ENCODE measurements at regions not wholly inside any gene's neighbourhood (a gene's known extent, or its start where the extent isn't known, plus 50 kb on each side); places are given as distances from the start of the nearest gene placed in this dataset.

DNA sequence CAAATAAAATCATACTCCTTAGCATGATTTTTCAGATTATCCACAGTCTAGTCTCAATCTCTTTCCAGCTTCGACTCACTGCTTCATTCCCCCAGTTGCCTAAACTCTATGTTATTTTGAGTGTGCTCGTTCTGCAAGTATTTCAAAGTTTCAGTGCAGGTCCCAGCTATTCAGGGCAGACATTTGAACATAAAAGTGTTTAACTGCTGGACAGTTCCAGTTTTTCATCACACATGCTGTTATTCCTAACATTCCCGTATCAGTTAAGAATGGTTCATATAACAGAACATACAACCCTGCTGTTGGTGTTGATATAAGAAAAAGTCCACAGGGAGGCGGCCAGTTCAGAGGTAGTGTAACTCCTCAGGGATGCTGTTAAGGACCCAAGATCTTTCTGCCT, 113.3 kb downstream of the SLIT2 start:
- H3K9me3 Mint-ChIP-seq, result peaks cover 0 to 2% of the 10 kb centered on the region in 2 donors
- no peaks in the 10 kb centered on the region for H3K27me3 Mint-ChIP-seq (ENCODE audit: low read depth)
- no peaks in the 10 kb centered on the region for H3K36me3 Mint-ChIP-seq (ENCODE audit: insufficient read depth in 2 of 2)
- DNase-seq (no peak), ATAC-seq (replicated peaks in 1 of 2) (no peak)
- no peaks in the 10 kb centered on the region for H3K4me1 Mint-ChIP-seq (ENCODE audit: low read depth)
- no peak overlapping the region for H3K27ac Mint-ChIP-seq
- H3K4me3 Mint-ChIP-seq, result no peak overlapping the region

DNA sequence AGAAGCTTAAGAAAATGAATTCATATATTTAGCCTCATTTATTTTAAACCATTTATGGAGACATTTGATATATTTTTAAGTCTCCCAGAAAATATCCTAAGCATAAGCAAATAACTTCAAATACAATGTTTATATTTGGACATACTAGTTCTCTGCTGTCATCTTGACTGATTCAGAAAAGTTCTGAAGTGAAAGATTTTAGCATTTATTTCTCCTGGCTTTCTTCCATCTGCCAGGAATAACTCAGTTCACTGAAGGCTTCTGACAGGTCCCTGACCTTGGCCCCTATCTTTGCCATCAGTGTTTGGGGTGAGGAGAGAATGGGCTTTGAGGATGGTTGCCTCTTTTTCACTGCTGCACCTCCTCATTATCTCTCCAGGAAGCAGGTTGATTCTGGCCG, 115.7 kb downstream of the SLIT2 start:
- Mint-ChIP-seq H3K4me1 (ENCODE audit: low read depth) (no peaks in the 10 kb centered on the region), H3K4me3 (no peak overlapping the region), H3K27ac (no peak overlapping the region), H3K9me3 (peaks cover 0 to 4% of the 10 kb centered on the region in 2 donors), H3K27me3 (ENCODE audit: low read depth) (no peaks in the 10 kb centered on the region), H3K36me3 (ENCODE audit: insufficient read depth in 2 of 2) (no peaks in the 10 kb centered on the region)
- no peak for DNase-seq
- ATAC-seq (replicated peaks in 1 of 2), result no peak

- no peak for ATAC-seq (replicated peaks in 1 of 2)
These were observed 117.2 kb downstream of the SLIT2 start for GRCh38 chr4:20368926-20369325.

DNA sequence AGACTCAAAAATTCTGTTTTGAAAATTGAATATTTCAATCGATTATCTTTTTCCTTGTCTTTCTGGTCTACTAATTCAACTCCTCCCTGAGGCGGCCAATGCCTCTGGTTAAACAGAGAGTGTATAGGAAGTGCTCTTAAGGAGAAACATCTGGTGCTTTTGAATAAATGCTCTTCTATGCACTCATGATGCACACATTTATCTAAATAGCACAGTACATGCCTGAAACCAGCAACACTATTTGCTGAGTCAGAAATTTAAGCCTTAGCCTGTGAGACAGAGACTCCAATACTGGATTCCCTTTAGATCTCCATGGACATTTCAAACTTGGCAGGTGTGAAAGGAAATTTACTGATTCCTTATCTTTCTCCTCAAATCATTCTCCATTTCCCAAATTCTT, 118.6 kb downstream of the SLIT2 start:
- no peaks in the 10 kb centered on the region for H3K4me1 Mint-ChIP-seq (ENCODE audit: low read depth)
- no peak overlapping the region for H3K4me3 Mint-ChIP-seq
- H3K27ac Mint-ChIP-seq, result no peak overlapping the region
- H3K36me3 Mint-ChIP-seq (ENCODE audit: insufficient read depth in 2 of 2), result no peaks in the 10 kb centered on the region
- no peaks in the 10 kb centered on the region for H3K27me3 Mint-ChIP-seq (ENCODE audit: low read depth)
- no peak for ATAC-seq (replicated peaks in 1 of 2)
- DNase-seq, result no peak
- H3K9me3 Mint-ChIP-seq, result peaks cover 0 to 4% of the 10 kb centered on the region in 2 donors

More at GRCh38 chr4:20368926-20369325, 117.2 kb downstream of the SLIT2 start:
- H3K4me1 Mint-ChIP-seq (ENCODE audit: low read depth), result no peaks in the 10 kb centered on the region
- H3K27me3 Mint-ChIP-seq (ENCODE audit: low read depth), result no peaks in the 10 kb centered on the region
- H3K27ac Mint-ChIP-seq, result no peak overlapping the region
- H3K4me3 Mint-ChIP-seq, result no peak overlapping the region
- H3K9me3 Mint-ChIP-seq, result peaks cover 0 to 4% of the 10 kb centered on the region in 2 donors
- H3K36me3 Mint-ChIP-seq (ENCODE audit: insufficient read depth in 2 of 2), result no peaks in the 10 kb centered on the region
- DNase-seq, result no peak

DNA sequence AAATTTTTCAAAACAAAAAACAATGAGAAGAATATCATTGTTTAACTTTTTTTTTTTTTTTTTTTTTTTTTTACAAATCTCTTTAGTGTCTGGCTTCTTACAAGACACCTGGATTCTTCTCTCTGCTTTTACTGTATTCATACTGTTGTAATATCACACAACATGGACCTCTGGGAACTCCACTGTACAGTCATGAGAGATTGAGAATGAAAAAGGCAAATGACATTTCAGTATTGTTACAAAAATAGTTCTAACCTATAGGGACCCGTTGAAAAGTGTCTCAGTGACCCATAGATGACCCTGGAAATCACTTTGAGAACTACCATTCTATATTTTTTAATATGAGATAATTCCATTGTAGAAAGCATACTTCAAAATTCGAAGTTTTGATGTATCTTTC, 124.4 kb downstream of the SLIT2 start:
- no peak overlapping the region for H3K27ac Mint-ChIP-seq
- peaks cover 0 to 1% of the 10 kb centered on the region in 2 donors for H3K9me3 Mint-ChIP-seq
- no peak for ATAC-seq (replicated peaks in 1 of 2)
- no peak overlapping the region for H3K4me3 Mint-ChIP-seq
- DNase-seq, result no peak
- no peaks in the 10 kb centered on the region for H3K27me3 Mint-ChIP-seq (ENCODE audit: low read depth)
- H3K36me3 Mint-ChIP-seq (ENCODE audit: insufficient read depth in 2 of 2), result no peaks in the 10 kb centered on the region
- no peaks in the 10 kb centered on the region for H3K4me1 Mint-ChIP-seq (ENCODE audit: low read depth)

DNA sequence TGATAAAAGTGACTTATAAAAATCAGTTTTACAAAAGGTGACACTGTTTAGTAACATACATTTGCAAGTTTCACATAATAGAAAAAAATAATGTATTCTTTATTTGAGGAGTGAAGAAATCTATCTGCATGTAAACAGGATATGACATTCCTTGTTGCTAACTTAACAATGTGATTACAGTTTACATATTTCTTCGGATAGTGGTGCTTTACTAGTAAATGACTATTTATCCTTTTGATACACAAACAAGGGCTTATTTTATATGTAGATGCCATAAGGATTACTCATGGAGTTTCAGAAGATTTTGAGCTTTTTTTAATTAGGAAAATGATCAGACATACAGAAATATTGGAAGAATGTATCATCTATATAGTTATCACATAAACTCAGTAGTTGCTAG, 126.5 kb downstream of the SLIT2 start:
- H3K4me3 Mint-ChIP-seq, result no peak overlapping the region
- no peaks in the 10 kb centered on the region for H3K9me3 Mint-ChIP-seq
- no peak overlapping the region for H3K27ac Mint-ChIP-seq
- no peaks in the 10 kb centered on the region for H3K4me1 Mint-ChIP-seq (ENCODE audit: low read depth)
- H3K27me3 Mint-ChIP-seq (ENCODE audit: low read depth), result no peaks in the 10 kb centered on the region
- DNase-seq (no peak), ATAC-seq (replicated peaks in 1 of 2) (no peak)
- no peaks in the 10 kb centered on the region for H3K36me3 Mint-ChIP-seq (ENCODE audit: insufficient read depth in 2 of 2)

DNA sequence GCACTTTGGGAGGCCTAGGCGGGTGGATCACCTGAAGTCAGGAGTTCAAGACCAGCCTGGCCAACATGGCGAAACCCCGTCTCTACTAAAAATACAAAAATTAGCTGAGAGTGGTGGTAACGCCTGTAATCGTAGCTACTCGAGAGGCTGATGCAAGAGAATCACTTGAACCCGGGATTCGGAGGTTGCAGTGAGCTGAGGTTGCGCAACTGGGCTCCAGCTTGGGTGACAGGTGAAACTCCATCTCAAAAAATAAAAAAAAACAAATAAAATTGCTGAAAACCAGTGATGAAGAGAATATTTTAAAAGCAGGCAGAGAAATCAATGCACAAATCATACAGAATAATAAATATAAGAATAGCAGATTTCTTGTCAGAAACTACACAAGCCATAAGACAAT, 129.3 kb downstream of the SLIT2 start:
- ATAC-seq (replicated peaks in 1 of 2) (no peak), DNase-seq (no peak)
- no peaks in the 10 kb centered on the region for H3K27me3 Mint-ChIP-seq (ENCODE audit: low read depth)
- H3K27ac Mint-ChIP-seq, result no peak overlapping the region
- H3K9me3 Mint-ChIP-seq, result no peaks in the 10 kb centered on the region
- H3K36me3 Mint-ChIP-seq (ENCODE audit: insufficient read depth in 2 of 2), result no peaks in the 10 kb centered on the region
- no peak overlapping the region for H3K4me3 Mint-ChIP-seq
- no peaks in the 10 kb centered on the region for H3K4me1 Mint-ChIP-seq (ENCODE audit: low read depth)

DNA sequence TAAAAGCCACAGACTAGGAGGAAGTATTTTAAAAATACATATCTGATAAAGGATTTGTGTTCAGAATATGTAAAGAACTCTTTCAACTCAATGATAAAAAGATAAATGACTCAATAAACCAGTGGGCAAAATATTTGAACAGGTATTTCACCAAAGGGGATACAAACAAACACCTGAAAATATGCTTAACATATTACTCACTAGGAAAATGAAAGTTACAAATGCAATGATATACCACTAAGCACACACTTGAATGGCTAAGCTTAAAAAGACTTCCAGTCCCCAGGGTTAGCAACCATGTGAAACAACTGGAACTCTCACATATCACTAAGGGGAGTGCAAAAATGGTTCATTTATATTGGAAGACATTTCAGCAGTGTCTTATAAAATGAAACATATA, 131.6 kb downstream of the SLIT2 start:
- H3K4me1 Mint-ChIP-seq (ENCODE audit: low read depth), result no peaks in the 10 kb centered on the region
- DNase-seq (no peak), ATAC-seq (replicated peaks in 1 of 2) (no peak)
- no peaks in the 10 kb centered on the region for H3K36me3 Mint-ChIP-seq (ENCODE audit: insufficient read depth in 2 of 2)
- H3K9me3 Mint-ChIP-seq, result no peaks in the 10 kb centered on the region
- H3K27me3 Mint-ChIP-seq (ENCODE audit: low read depth), result no peaks in the 10 kb centered on the region
- no peak overlapping the region for H3K27ac Mint-ChIP-seq
- H3K4me3 Mint-ChIP-seq, result no peak overlapping the region

DNA sequence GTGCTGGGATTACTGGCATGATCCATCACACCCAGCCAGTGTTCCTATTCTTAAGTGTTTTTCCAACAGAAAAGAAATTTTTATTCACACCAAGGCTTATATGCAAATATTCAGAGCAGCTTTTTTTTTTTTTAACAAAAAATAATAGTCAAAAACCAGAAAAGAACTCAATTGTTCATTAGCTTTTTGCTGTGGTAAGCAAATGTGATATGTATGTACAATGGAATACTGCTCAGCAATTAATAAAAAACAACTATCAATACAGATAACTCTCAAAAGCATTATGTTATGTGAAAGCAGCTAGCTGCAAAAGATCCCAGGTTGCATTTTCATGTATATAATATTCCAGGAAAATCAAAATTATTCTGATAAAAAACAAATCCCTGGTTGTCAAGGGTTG, 132.3 kb downstream of the SLIT2 start:
- no peaks in the 10 kb centered on the region for H3K9me3 Mint-ChIP-seq
- no peak overlapping the region for H3K4me3 Mint-ChIP-seq
- no peak overlapping the region for H3K27ac Mint-ChIP-seq
- H3K27me3 Mint-ChIP-seq (ENCODE audit: low read depth), result no peaks in the 10 kb centered on the region
- ATAC-seq (replicated peaks in 1 of 2) (no peak), DNase-seq (no peak)
- H3K36me3 Mint-ChIP-seq (ENCODE audit: insufficient read depth in 2 of 2), result no peaks in the 10 kb centered on the region
- H3K4me1 Mint-ChIP-seq (ENCODE audit: low read depth), result no peaks in the 10 kb centered on the region

GRCh38 chr4:20384456-20384855, 132.8 kb downstream of the SLIT2 start:
- Mint-ChIP-seq H3K27me3 (ENCODE audit: low read depth) (no peaks in the 10 kb centered on the region), H3K4me1 (ENCODE audit: low read depth) (no peaks in the 10 kb centered on the region), H3K36me3 (ENCODE audit: insufficient read depth in 2 of 2) (no peaks in the 10 kb centered on the region), H3K9me3 (no peaks in the 10 kb centered on the region), H3K27ac (no peak overlapping the region), H3K4me3 (no peak overlapping the region)
- ATAC-seq (replicated peaks in 1 of 2) (no peak), DNase-seq (no peak)

DNA sequence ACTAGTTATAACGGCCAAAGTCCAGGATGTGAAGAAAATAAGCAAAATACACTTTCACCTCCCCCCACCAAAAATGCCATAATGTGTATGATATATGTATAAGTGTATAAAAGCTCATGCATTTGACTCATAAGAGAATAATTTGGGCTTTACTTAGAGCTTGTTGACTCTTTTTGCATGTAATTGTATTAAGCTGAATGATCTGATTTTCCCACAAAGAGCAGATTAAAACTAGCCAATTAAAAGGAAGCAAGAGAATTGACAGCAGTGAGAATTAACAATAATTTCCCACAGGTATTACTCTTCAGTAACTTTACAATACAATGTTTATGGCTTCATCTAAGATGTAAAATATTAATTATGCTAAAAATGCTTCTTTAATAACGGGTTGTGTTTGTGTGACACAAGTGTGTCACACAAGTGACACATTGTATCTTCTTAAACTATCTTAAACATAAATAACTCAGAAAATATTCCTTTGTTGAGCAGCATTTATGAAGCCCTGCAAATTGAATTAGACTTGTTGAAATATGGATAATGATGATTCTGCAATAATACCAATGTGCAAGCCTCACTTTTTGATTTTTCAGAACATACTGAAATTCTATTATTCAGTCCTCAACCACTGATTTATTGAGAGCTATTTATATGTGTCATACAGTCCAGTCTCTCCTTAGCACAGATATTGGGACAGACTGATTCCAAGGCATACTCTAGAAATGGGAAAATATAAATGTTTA, 134.5 kb downstream of the SLIT2 start:
- H3K27ac Mint-ChIP-seq, result no peak overlapping the region
- no peaks in the 10 kb centered on the region for H3K4me1 Mint-ChIP-seq (ENCODE audit: low read depth)
- no peaks in the 10 kb centered on the region for H3K9me3 Mint-ChIP-seq
- ATAC-seq (replicated peaks in 1 of 2) (no peak), DNase-seq (no peak)
- H3K4me3 Mint-ChIP-seq, result no peak overlapping the region
- no peaks in the 10 kb centered on the region for H3K36me3 Mint-ChIP-seq (ENCODE audit: insufficient read depth in 2 of 2)
- H3K27me3 Mint-ChIP-seq (ENCODE audit: low read depth), result no peaks in the 10 kb centered on the region

GRCh38 chr4:20386906-20387305, 135.2 kb downstream of the SLIT2 start:
- Mint-ChIP-seq H3K27me3 (ENCODE audit: low read depth) (no peaks in the 10 kb centered on the region), H3K4me1 (ENCODE audit: low read depth) (no peaks in the 10 kb centered on the region), H3K4me3 (no peak overlapping the region), H3K36me3 (ENCODE audit: insufficient read depth in 2 of 2) (no peaks in the 10 kb centered on the region), H3K9me3 (no peaks in the 10 kb centered on the region), H3K27ac (no peak overlapping the region)
- DNase-seq (no peak), ATAC-seq (replicated peaks in 1 of 2) (no peak)

GRCh38 chr4:20391198-20391597, 139.5 kb downstream of the SLIT2 start:
- H3K4me3 Mint-ChIP-seq, result no peak overlapping the region
- no peak for ATAC-seq (replicated peaks in 1 of 2)
- H3K9me3 Mint-ChIP-seq, result no peaks in the 10 kb centered on the region
- H3K4me1 Mint-ChIP-seq (ENCODE audit: low read depth), result no peaks in the 10 kb centered on the region
- no peaks in the 10 kb centered on the region for H3K36me3 Mint-ChIP-seq (ENCODE audit: insufficient read depth in 2 of 2)
- DNase-seq, result no peak
- H3K27me3 Mint-ChIP-seq (ENCODE audit: low read depth), result peaks cover 4% of the 10 kb centered on the region
- H3K27ac Mint-ChIP-seq, result no peak overlapping the region

- peaks cover 4% of the 10 kb centered on the region for H3K27me3 Mint-ChIP-seq (ENCODE audit: low read depth)
- no peaks in the 10 kb centered on the region for H3K9me3 Mint-ChIP-seq
- H3K27ac Mint-ChIP-seq, result no peak overlapping the region
- no peaks in the 10 kb centered on the region for H3K36me3 Mint-ChIP-seq (ENCODE audit: insufficient read depth in 2 of 2)
- ATAC-seq (replicated peaks in 1 of 2), result no peak
- H3K4me3 Mint-ChIP-seq, result no peak overlapping the region
- DNase-seq, result no peak
- H3K4me1 Mint-ChIP-seq (ENCODE audit: low read depth), result no peaks in the 10 kb centered on the region
These were observed 140.2 kb downstream of the SLIT2 start for GRCh38 chr4:20391912-20392311.

Measured in activated T-cell treated with anti-CD3 and anti-CD28 coated beads, Interleukin-2, amount 50 U/mL, for 72 hours (primary cell).